ENCODE measurements at regions not wholly inside any gene's neighbourhood (a gene's known extent, or its start where the extent isn't known, plus 50 kb on each side); places are given as distances from the start of the nearest gene placed in this dataset.

DNA sequence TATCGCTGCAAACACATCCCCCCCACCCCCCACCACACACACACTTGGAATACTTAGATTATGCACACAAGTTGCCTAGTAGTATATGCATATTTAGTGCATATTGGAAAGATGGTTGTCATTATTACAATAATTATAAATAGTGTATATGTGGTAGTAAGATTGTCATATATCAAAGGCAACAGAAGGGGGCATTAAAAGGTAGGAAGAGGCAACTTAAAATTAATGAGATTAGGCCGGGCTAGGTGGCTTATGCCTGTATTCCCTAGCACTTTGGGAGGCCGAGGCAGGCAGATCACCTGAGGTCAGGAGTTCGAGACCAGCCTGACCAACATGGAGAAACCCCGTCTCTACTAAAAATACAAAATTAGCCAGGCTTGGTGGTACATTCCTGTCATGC, 52.1 kb downstream of the GSC start:
- DNase-seq (ENCODE audit: low read depth), result no peak

DNA sequence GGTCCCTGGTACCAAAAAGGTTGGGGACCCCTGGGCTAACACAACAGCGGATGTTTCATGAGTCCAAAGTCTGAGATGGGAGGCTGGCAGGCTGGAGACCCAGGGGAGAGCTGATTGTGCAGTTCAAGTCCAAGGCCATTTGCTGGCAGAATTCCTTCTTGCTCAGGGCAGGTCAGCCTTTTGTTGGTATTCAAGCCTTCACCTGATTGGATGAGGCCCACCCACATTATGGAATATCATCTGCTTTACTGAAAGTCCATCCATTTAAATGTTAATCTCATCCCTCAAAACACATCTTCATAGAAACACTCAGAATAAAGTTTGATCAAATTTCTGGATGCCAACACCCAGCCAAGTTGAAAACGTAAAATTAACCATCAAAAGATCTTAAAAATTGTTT, 52.9 kb downstream of the GSC start:
- DNase-seq (ENCODE audit: low read depth), result no peak

DNA sequence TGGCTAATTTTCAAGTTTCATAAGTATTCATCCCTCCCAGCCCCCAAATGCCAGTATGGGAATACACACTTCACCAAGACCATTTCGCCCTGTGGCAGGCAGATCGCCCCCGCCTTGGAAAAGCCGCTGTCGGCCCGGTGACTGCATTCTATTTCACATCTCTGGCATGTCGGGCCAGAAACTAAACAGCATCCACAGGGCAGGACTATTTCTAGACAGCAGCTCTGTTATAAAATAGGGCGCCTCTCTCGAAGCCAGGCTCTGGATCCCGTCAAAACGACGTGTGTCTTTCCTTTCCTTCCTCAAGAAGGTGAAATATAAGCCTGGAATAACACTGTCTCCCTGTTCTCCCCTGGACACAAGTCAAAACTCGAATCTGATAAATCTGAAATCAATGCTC, 56.8 kb downstream of the GSC start:
- no peak for DNase-seq (ENCODE audit: low read depth)

DNA sequence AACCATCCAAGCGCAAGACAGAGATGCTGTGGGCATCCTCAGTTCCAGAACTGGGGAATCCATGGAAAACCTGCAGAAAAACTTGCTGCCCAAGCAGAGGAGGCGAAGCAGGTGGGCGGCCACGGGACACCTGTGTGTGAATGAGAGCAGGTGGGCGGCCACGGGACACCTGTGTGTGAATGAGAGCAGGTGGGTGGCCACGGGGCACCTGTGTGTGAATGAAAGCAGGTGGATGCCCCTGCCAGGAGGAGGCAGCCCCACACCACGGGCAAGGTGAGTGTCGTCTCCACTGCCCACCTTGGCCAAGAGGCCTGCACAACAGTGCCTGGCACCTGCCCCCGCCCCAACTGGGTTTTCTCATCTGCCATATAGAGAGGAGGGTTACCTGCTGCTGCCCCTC, 59.2 kb downstream of the GSC start:
- no peak for DNase-seq (ENCODE audit: low read depth)

DNA sequence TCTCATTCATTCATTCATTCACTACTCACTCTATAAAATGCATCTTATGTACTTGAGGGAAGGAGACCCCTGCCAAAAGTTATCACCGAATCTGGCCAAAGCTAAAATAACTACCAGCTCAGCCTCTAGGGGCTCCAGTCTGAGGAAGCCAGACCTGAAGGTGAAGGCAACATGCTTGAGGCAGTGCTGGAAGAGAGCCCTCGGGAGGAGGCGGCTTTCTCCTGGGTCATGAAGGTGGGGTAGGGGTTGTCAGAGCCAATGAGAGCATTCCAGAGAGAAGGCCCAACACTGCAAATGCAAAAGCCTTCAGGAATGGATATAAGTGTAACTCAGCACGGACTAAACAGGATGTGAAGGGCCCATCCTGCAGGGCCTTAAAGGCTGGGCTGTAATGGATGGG, 62.4 kb downstream of the GSC start:
- no peak for DNase-seq (ENCODE audit: low read depth)

DNA sequence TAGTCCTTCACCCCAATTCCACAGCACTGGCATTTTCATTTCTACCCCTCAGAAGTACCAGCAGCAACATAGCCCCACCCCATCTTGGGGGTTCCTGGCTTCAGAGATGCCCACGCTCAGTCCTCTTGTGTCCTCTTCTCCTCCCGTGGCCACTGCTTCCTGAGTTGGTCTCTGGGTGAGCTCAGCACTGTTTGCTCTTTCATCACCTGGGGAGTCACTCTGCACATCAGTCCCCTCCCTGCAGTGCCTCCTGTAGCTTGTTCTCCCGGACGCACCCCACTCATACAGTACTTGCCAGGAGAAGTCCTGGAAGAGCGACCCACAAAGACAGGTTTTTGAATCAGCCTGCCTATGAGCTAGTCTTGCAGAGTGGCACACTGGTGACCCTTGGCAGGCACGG, 63.8 kb downstream of the GSC start:
- no peak for DNase-seq (ENCODE audit: low read depth)

DNA sequence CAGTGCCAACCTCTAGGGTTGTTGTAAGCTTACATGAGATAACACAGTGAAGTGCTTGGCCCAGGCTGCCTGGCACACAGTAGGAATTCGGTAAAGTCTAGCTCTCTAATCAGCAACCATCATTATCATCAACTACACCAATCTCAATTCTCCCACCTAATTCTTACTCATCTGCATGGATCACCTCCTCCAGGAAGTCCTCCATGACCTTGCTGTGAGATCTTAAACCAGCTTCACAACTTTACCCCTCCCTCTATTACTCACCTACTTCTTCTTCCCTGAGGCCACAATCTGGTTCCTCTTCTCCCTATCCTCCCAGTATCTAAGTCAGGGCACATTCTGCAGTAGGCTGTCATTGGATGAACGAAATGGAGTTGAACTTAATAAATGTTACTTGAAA, 67.3 kb downstream of the GSC start:
- no peak for DNase-seq (ENCODE audit: low read depth)

DNA sequence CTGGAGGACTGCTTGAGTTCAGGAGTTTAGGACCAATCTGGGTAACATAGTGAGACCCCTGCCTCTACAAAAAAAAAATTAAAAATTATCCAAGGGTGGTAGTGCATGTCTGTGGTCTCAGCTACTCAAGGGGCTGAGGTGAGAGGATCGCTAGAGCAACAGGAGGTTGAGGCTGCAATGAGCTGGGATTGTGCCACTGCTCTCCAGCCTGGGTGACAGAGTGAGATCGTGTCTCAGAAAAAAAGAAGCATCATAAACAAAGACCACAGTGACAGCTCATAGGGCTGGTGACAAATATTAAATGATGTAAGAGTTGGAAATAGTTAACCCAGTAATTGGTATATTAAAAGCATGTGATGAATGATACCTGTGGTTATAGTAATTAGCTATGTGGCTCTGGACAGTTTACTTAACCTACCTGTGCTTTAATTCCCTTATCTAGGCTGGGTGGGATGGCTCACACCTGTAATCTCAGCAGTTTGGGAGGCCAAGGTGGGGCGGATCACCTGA, 68.0 kb downstream of the GSC start:
- DNase-seq (ENCODE audit: low read depth), result no peak

DNA sequence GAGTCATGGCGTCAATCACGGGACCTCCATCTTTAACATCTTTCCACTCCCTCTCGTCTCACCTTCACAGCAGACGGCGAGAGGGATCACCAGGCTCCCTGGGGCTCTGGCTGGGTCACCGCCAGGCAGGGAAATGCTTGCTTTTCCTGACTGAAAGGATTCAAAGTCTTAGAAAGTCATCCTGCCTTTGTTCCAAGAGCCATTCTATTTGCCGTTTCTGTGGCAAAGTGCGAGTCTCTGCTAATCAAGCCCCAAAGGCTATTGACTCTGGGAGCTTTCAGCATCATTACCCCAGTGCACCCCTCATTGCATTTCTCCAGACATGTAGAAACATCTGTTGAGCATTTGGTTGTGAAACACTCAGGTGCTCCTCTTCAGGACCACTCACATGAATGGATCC, 69.6 kb downstream of the GSC start:
- no peak for DNase-seq (ENCODE audit: low read depth)

DNA sequence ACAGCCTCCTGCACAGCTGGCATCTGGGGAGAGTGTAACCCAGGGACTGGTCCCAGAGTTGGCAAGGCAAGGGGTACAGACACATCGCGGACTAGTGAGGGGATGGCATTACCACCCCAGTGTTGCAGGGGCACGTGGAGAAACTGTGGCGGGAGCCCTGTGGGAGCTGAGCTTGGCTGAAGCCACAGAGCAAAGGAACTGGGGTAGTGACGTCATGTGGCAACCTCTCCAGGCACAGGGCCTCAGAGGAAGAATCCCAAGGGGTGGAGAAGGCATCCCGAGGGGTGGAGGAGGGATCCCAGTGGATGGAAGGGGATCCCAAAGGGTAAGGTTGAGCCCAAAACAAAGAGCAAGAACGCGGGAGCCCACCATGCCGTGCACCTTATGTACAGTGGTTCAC, 70.1 kb downstream of the GSC start:
- DNase-seq (ENCODE audit: low read depth), result no peak

DNA sequence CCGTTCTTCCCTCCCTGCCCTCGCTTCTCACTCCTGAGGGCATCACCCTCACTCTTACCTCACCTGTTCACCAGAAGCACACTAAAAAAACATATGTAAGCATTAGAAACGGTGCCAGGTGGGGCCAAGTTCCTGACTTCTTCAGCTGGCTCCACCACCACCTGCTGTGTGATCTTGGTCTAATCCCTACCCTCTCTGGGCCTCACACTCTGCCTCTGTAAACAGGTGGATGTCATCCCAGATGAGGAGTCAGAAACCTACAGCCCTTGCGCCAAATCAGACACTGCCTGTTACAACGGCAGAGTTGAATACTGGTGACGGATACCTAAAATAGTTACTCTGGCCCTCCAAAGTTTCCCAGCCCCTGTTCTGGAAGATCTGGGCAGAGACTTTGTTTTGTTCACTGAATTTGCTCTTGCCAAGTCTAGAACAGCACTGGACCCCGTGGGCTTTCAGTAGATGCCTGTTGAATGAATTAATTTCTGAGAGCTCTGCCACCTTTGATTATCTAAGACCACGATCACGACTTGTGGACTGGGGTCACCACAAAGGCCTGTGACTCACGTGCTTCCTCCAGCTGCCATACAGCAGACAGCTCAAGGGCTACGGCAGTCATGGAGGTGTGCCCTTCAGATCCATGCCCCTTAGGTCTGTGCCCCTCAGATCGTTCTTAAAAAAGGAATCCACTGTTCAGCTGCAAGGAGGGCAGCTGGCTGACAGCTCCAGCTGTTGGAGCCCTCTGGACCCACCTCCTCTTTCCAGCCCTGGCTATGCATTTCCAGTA, 71.9 kb downstream of the GSC start:
- DNase-seq (ENCODE audit: low read depth), result peak; percentile 6

DNA sequence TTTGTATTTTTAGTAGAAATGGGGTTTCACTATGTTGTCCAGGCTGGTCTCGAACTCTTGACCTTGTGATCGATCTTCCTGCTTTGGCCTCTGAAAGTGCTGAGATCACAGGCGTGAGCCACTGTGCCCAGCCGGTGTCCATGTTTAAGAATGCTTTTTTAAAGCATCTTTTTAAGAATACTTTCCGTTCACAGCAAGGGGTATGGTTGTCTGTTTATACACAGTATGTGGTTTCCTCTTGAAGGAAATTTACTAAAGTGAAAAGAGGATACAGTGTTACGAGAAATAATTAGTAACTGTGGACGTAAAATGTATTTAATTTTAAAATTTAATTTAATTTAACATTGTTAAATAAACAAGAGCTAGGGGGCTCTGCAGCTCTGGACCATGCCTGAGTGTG, 73.4 kb downstream of the GSC start:
- no peak for DNase-seq (ENCODE audit: low read depth)

DNA sequence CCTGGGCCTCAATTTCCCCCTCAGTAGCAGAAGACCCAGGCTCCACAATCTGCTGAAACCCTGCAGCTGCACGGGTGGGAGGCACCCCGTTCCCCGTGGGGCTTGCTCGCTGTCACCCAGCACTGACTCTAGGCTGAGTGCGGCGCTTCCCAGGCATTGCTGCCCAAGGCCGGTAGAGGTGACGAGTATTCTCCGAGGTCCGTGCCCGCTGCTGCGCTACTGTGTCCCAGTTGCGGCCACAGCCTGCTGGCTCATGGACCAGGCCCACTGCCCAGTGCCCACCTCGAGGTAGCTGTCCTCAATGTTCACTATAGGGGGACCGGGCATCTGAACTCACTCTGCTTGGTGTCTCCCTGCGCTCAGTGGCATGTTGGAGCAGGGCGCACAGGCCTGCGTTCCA, 74.7 kb downstream of the GSC start:
- DNase-seq (ENCODE audit: low read depth), result no peak

DNA sequence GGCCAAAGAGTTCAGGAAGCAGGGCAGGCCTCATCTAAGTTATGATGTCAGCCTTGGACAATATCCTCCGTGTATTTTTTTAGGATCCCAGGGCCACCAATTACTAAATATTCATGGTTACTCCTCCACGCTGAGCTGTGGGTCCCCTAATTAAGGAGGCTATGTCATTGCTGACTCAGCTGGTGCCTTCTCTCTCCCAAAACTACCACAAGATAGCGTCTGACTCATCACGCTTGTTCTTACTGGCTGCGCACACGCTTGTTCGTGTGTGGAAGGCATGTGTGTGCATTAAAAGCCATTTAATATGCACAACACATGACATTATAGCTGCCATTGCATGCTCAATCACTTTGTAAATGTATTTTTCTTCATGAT, 78.3 kb downstream of the GSC start:
- DNase-seq (ENCODE audit: low read depth), result no peak

DNA sequence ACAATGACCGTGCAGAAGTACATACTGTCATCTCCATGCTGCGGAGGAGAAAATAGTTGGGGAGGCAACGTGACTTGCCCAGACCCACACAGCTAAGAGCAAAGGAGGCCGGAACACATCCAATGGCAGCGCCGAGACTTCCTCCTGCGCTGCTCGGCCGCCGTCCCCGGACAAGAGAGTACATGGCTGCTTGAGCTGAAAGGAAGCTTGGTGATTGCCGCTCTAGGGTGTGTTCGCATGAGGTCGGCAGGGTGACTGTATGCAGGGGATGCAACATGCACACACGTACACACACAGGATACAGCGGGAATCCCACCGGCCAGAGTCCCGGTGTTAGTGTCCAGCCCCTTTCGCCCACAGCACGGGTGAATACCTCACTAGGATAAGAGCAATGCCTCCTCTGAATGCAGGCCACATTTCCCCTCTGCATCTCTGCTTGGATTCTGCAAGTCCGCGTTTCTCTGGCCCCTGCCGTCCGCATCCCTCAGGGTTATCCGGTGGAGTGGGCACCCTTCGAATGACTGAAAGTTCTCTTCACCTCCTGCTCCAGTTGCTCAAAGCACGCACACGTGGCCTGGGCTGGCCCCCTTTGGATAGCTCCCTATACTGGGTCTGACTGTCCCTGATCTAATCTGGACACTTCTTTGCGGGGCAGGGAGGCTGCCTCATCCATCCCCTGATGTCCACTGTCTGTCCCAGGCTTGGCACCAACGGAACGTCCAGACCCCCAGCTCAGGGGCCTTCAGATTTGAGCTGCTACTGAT, 78.8 kb downstream of the GSC start:
- DNase-seq (ENCODE audit: low read depth), result no peak

DNA sequence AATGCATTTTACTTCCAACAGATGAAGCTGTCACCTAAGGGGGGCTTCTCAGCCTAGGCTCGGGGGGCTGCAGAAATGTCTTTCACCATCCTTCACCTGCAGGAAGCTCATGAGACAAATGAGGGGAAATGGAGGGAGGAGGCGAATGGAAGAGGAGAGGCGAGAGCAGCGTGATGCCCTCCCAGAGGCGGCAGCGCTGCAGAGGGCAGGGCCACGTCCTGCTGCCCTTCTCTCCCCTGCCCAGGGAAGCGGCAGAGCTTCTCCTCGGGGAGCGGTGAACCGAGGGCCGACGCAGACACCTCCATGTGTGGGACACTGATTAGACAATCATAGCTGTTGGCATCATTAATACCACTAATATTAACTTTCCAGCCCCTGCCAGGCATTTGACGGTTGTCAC, 78.3 kb downstream of the SERPINA3 start:
- no peak for DNase-seq (ENCODE audit: low read depth)

DNA sequence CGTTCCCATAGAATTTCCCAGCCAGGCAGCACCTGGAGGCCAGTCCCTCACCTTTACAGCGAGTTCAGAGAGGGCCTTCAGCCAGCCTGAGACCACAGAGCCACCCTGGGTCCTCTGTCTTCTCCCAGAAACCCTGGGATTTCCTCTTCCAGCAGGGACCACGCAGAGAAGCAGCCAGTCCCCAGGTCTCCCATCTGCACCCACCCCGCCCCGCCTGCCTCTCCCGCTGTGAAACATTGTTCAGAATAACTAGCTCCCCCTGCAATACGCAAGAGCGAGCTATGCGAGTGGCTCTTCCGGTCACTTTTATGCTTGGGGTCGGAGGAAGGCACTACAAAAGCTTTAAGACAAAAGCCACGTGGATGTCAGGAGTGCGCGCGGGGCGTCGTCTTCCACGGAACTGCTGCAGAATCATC, 77.8 kb downstream of the SERPINA3 start:
- DNase-seq (ENCODE audit: low read depth), result no peak

DNA sequence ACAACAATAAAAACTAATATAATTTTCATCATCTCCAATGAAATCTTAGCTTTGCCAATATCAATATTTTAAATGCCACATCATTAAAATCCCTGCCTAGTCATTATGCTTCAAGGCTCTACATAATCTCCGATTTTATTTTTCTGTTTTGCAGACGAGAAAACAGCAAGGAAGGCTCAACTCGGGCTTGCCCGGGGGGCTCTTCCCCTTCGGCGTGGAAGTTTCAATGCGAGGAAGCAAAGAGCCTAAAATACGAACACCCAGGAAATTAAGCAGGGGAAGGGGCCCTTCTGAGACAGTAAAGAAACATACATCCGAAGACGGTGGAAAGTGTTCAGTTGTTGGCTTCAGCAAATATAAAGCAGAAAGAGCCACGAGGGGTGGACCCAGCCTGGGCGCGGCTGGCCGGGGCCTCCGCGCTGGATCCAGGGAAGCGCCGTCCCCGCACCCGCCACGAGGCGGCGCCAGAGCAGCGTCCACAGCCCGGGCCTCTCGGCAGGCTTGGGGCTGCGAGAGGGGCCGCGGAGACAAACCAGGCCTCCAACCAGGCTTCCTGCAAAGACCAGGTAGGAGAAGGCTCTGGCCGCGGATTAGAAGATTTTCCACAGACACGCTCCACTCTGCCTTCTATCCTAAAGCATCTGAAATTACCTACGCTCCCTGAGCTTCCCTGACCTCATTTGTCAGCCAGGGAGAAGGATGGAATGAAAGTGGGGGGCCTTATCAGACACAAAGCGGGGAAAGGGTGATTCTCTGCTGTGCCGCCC, 77.2 kb downstream of the SERPINA3 start:
- DNase-seq (ENCODE audit: low read depth), result peak; percentile 47

DNA sequence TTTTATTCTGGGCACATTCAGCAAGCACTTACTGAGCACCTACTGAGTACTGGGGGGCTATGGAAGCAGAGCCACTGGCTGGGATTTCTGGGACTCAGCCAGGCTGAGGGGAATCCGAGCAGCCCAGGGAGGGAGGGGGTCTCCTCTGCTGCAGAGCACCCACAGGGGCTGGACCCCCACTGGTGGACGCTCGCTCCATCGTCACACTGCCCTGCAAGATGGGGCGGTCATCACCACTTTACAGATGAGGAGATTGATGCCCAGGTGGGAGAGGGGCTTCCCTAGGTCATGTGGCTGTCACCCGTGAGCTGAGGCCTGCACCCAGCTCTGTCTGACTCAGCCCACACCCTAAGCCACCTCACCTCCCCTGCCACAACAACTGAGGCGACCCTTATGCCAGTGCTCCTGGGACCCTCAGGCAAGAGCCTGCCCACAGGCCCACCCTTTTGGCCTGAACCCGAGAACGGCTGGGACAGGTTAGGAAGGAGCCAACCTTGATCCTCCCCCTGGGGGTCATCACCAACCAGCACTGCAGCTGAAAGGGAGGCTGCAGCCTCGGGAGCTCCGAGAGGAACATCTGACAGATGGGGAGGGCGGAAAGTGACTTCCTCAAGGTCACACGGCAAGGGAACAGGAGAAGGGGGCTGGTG, 74.4 kb downstream of the SERPINA3 start:
- no peak for DNase-seq (ENCODE audit: low read depth)

DNA sequence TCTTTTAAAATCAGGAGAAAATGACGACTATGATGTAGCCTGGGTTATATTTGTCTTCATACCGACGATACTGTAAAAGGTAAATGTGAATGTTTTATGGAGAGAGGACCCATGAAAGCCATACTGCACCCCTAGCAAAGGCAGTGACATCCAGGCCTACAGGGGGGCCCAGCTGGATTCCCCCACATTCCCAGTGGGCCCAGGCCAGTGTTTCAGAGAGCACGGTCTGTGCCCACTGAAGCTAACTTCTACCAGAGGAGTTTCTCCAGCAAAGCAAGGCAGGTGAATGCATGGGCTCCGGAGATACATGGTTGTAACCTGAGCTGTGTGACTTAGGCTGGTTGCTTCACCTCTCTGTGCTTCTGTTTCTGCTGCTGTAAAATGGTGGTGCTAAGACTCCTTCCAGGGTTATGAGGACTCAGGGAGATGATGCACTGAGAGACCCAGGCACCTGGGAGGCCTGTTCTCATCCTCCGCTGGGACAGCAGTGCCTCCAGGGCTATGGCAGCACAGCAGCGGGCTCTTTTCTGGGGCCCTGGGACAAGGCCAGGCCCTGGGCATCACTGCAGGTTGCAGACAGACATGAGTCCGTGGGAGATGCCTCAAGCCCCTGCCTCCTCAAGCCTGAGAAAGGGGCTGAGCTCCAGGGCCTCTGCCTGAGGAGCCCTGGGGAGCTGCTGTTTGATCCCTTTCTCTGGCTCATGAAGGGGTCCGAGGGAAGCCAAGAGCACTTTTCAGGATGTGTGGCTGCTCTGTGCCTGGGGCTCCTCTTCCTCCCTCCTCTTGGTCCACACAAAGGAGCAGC, 73.7 kb downstream of the SERPINA3 start:
- no peak for DNase-seq (ENCODE audit: low read depth)

DNA sequence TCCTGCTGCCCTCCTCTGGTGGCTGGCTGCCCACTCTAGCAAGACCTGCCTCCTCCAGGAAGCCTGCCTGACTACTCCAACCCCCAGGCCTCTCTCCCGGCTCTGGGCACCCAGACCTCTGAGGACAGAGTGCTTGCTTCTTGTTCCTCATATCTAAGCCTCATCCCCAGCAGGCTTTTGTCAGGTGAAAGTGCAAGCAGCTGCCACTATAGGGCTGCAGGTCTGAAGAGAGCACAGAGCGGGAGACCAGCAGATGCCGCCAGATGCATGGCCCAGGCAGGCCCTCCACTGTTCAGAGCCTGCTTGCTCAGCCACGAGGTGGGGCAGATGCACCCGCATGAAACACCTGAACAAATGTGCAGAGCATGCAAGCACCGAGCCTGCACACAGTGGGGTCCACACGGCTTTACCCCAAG, 73.0 kb downstream of the SERPINA3 start:
- no peak for DNase-seq (ENCODE audit: low read depth)

Data from EH (cell line).